ENCODE measurements at regions not wholly inside any gene's neighbourhood (a gene's known extent, or its start where the extent isn't known, plus 50 kb on each side); places are given as distances from the start of the nearest gene placed in this dataset.

- TF ChIP-seq CTCF (IDR thresholded peaks at IDR 0.05) = no peak
- no peak for TF ChIP-seq POLR2AphosphoS5 (IDR thresholded peaks at IDR 0.05)
Observed at GRCh38 chr3:10732292-10732691, 83.7 kb upstream of the SLC6A11 start.

Measured in prostate gland (tissue), 2 donors.